Naive thymus-derived CD8-positive, alpha-beta T cell (primary cell): ENCODE measurements at regions not wholly inside any gene's neighbourhood (a gene's known extent, or its start where the extent isn't known, plus 50 kb on each side); places are given as distances from the start of the nearest gene placed in this dataset.
"Not testable (repeated sequence)": the region's sequence is repeated elsewhere in the genome, so short reads cannot be mapped to it uniquely, and the experiment has no call there.

ENCODE experiments used
- ATAC-seq, 2 donors: fragments of 150-1000 bp; cut with Tn5 transposase in 1 of 2; sonication (Bioruptor Pico), chemical (Tn5 transposase) in 1 of 2; 1 replicate in 1 of 2; 2 replicates in 1 of 2; pipeline ENCODE4 v1.10.0; 2021; ENCODE audit warnings: mild to moderate bottlenecking in 2 of 2, moderate library complexity in 2 of 2
- POLR2A ChIA-PET: fragments of 350-600 bp; sonication (Branson Sonifier 250); formaldehyde crosslinking; loops from one replicate; lab custom pipeline; 2021; ENCODE audit warnings: antibody characterized with exemption; lab: Charles Lee
- DNase-seq, 10 donors: peaks; one replicate each; pipeline versions ENCODE4 v3.0.0 to v3.0.0-alpha.2; 2020 to 2022
- H3K27ac Mint-ChIP-seq, 10 donors: one replicate each; pipeline ENCODE4 v1.8.0; 2020 to 2022; ENCODE audit warnings: mild to moderate bottlenecking in 10 of 10, mixed read lengths in 10 of 10, moderate library complexity in 4 of 10, inconsistent platforms in 1 of 10
- H3K27me3 Mint-ChIP-seq, 5 donors: one replicate each; pipeline ENCODE4 v1.8.0; 2021 to 2022; ENCODE audit warnings: mixed read lengths in 5 of 5
- H3K36me3 Mint-ChIP-seq, 3 donors: one replicate each; pipeline ENCODE4 v1.8.0; 2020 to 2022; ENCODE audit warnings: mixed read lengths in 3 of 3, mild to moderate bottlenecking in 2 of 3, inconsistent platforms in 1 of 3
- H3K4me1 Mint-ChIP-seq, 4 donors: one replicate each; pipeline ENCODE4 v1.8.0; 2021 to 2022; ENCODE audit warnings: mixed read lengths in 4 of 4
- H3K4me3 Mint-ChIP-seq, 10 donors: one replicate each; pipeline ENCODE4 v1.8.0; 2020 to 2022; ENCODE audit warnings: mild to moderate bottlenecking in 10 of 10, mixed read lengths in 10 of 10, moderate library complexity in 6 of 10, inconsistent platforms in 1 of 10
- H3K9me3 Mint-ChIP-seq, 9 donors: one replicate each; pipeline ENCODE4 v1.8.0; 2020 to 2022; ENCODE audit warnings: mixed read lengths in 9 of 9, mild to moderate bottlenecking in 3 of 9, inconsistent platforms in 1 of 9, moderate library complexity in 1 of 9

DNA sequence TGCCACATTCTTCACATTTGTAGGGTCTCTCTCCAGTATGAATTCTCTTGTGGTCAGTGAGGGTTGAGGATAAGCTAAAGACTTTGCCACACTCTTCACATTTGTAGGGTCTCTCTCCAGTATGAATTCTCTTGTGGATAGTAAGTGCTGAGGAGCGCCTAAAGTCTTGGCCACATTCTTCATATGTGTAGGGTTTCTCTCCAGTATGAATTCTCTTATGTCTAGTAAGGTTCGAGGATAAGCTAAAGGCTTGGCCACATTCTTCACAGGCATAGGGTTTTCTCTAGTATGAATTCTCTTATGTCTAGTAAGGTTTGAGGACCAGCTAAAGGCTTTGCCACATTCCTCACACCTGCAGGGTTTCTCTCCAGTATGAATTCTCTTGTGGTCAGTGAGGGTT lies 706.9 kb upstream of the ZNF722 start:
- DNase-seq = not testable (repeated sequence)

DNA sequence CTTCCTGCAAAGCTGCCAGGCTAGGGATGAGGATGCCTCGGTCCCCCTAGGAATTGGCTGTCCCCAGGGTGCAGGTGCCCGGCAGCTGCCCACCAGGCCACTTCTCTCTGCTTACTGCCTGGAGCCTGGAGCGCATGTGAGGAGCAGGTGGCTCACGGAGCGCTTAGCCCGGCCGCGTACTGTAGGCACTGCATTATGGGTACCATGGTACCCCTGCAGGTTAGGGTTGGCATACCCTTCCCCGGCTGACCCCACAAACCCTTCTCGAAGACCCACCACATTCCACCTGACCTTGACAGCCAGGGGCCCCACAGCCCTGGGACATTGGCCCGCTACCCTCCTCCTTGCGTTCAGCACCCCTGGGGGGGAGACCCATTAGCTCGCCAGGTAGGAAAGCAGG lies 681.1 kb upstream of the ZNF722 start:
- H3K4me3 Mint-ChIP-seq, H3K36me3 Mint-ChIP-seq, POLR2A ChIA-PET, H3K27ac Mint-ChIP-seq, H3K4me1 Mint-ChIP-seq, H3K27me3 Mint-ChIP-seq, H3K9me3 Mint-ChIP-seq, ATAC-seq: not testable (repeated sequence)
- peak in 1 of 10 donors; percentile 21 for DNase-seq

More for the DNA sequence above, 706.9 kb upstream of the ZNF722 start:
- H3K4me1 Mint-ChIP-seq, H3K4me3 Mint-ChIP-seq, H3K27me3 Mint-ChIP-seq, H3K27ac Mint-ChIP-seq, H3K36me3 Mint-ChIP-seq, ATAC-seq, POLR2A ChIA-PET: not testable (repeated sequence)
- H3K9me3 Mint-ChIP-seq = peaks cover 0 to 31% (median 9%) of the 10 kb centered on the region in 9 donors

GRCh38 chr7:63348755-63349408 lies 649.8 kb upstream of the ZNF722 start:
- H3K4me1 Mint-ChIP-seq, H3K9me3 Mint-ChIP-seq, H3K36me3 Mint-ChIP-seq, ATAC-seq, H3K27ac Mint-ChIP-seq, POLR2A ChIA-PET, H3K27me3 Mint-ChIP-seq, H3K4me3 Mint-ChIP-seq: not testable (repeated sequence)
- DNase-seq = peak in 1 of 10 donors; percentile 57

GRCh38 chr7:63376873-63377272 lies 621.8 kb upstream of the ZNF722 start:
- H3K27ac Mint-ChIP-seq = no peak overlapping the region
- ATAC-seq (no peak), DNase-seq (no peak)
- POLR2A ChIA-PET = no interaction called here
- no peak overlapping the region for H3K4me3 Mint-ChIP-seq
- no peaks in the 10 kb centered on the region for H3K36me3 Mint-ChIP-seq
- H3K4me1 Mint-ChIP-seq = no peaks in the 10 kb centered on the region
- H3K27me3 Mint-ChIP-seq = no peaks in the 10 kb centered on the region
- peaks cover 0 to 37% (median 14%) of the 10 kb centered on the region in 9 donors for H3K9me3 Mint-ChIP-seq

GRCh38 chr7:63394139-63394538 lies 604.5 kb upstream of the ZNF722 start:
- DNase-seq, H3K36me3 Mint-ChIP-seq, H3K9me3 Mint-ChIP-seq, H3K4me1 Mint-ChIP-seq, POLR2A ChIA-PET, H3K27me3 Mint-ChIP-seq, ATAC-seq, H3K4me3 Mint-ChIP-seq, H3K27ac Mint-ChIP-seq: not testable (repeated sequence)

- ATAC-seq, POLR2A ChIA-PET, H3K9me3 Mint-ChIP-seq, H3K4me1 Mint-ChIP-seq, H3K36me3 Mint-ChIP-seq, H3K4me3 Mint-ChIP-seq, H3K27ac Mint-ChIP-seq, H3K27me3 Mint-ChIP-seq: not testable (repeated sequence)
- DNase-seq = peak in 1 of 10 donors; percentile 8
These were observed 590.8 kb upstream of the ZNF722 start for GRCh38 chr7:63407881-63408280.
